RKO (cell line): ENCODE measurements at regions not wholly inside any gene's neighbourhood (a gene's known extent, or its start where the extent isn't known, plus 50 kb on each side); places are given as distances from the start of the nearest gene placed in this dataset.
A peak's percentile ranks its signal among the peaks of the same experiment; 100 is the strongest.

ENCODE experiments used
- DNase-seq: peaks from one replicate; pipeline ENCODE4 v3.0.0-alpha.2; 2016; ENCODE audit warnings: low spot score

DNA sequence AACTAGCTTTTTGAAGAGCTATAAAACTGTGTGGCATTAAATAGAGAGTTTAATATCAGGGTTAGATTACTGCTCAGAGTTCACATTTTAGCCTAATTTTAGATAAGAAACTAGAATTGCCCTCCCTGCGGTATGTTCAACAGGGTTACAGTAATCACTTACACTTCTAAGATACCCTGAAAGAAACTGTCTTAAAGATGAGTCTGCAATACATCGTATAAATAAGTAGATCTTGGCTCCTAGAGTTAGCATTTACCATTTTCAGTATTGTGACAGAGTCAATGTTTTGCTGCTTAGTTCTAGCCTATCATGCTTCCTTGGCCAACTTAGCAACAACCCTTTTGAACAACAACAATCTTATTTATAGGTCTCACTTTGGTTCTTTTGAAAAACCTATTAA, 217.8 kb upstream of the NDST4 start:
- no peak for DNase-seq

DNA sequence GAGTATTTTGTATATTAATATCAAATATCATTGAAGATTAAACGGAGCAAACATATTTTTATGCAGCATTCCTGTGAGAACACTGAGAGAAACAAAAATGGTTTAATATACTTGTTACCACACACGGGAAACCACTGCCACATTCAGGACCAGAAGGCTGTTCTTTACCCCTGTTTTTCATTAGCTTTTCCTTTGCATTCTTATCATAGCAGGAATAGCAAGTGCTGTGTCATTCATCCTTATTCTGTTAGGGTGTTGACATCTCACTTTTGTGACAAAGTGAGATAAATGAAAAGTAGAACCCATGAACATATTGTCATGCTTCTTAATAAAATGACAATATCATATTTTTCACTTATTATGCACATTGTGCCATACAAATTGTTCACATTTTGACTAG, 212.4 kb upstream of the NDST4 start:
- DNase-seq, result no peak

DNA sequence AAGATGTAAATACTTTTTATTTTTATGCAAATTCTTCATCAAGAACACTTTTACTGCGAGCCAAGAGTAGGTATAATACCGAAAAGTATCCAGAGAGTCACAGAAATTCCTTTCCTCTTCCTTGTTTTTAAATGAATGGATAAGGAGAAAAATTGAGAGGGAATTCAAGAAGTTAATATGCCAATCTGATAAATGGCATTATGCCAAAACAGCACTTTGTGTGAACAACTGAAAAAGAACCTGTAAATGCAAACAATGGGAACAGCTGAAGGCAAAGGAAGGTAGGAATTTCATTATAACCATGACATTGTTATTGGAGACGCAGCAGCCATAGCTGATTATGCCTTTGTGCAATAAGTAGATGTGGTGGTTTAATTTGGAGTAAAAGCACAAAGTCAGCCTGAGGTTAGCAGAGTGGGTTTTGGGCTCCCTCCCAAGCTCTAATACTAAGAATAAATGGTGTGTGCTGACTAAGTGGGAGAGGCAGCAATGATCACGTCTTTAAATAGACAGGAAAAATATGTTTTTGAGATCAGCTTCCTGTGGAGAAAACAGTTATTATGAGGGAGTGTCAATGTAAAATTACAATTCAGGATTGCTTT, 209.8 kb upstream of the NDST4 start:
- no peak for DNase-seq

DNA sequence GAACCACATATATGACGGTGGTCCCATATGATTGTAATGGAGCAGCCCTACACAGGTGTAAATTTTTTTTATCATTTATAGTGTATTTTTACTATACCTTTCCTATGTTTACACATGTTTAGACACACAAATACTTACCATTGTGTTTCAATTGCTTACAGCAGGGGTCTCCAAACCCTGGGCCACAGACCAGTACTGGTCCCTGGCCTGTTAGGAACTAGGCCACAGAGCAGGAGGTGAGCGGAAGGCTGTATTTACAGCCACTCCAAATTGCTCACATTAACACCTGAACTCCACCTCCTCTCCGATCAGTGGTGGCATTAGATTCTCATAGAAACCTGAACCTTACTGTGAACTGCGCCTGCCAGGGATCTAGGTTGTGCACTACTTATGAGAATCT, 201.8 kb upstream of the NDST4 start:
- DNase-seq, result no peak

DNA sequence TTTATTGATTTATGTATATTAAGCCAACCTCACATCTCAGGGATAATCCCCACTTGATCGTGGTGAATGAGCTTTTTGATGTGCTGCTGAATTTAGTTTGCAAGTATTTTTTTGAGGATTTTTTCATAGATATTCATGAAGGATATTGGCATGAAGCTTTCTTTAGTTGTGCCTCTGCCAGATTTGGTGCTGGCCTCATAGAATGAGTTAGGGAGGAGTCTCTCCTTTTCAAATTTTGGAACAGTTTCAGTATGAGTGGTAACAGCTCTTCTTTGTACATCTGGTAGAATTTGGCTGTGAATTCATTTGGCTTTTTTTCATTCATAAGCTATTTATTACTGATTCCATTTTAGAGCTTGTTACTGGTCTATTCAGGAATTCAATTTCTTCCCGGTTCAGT, 197.2 kb upstream of the NDST4 start:
- DNase-seq, result no peak

DNA sequence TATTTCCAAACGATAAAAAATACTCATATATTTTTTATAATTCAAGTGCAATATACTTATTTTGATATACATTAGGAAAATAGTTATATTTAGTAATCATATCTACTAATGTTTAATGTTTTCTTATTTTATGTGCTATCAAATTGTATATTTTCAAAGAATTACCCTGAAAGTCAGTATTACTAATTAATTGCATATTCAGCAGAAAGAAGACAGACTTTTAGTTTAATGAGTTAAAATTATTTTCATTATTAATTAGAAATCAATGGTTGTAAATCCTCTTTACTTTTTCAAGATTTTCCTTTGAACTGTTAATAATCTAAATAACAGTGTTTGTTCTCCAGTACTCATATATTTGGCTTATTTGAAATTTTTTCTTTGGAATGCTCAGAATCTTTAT, 181.3 kb upstream of the NDST4 start:
- no peak for DNase-seq

DNA sequence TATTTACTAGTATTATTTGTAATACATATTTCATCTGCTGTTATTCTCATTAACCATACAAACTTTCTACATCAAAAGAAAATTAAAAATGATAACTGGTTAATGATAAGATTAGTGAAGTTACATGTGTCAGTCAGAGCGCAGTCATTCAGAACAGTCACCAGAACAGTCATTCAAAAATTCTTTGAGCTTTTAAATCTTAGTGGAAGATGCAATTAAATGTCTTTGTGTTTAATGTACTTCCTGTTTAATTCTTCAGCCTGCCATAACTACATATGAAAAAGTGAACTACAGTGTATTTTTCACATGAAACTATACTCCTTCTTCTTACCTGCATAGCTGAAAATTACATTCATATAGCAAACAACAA, 179.7 kb upstream of the NDST4 start:
- DNase-seq, result peak; percentile 39

DNA sequence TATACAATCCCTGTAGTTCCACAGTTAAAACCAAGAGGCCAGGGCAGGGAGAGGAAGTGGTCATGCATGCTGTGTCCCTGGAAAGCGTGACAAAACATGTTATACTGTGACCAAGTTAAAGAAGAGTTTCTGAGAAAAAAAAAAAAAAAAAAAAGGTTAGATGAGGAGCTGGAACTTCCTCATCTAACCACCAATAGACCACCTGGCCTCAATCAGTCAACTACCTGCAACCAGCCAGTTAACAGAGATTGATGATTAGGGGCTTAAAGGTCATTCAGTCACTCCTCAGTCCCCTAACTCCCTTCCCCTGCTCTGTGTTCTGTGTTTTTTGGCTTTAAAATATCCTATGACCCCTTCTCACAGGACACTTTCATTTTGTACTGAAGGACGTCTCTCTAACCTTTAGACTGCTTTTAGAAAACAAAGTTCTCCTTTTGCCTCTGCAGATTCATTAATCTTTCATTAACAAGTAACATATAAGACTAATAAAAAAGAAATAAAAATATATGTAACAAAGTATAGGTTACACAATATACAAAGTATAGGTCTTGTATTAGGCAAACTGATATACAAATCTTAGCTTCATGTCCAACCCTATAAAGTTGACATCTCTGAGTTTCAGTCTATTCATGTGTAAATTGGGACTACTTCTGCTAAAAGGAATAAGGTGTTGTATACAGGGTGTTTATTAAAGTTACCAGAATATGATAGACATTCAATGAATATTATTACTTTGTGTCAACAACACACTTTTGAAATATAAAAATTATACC, 179.1 kb upstream of the NDST4 start:
- no peak for DNase-seq

DNA sequence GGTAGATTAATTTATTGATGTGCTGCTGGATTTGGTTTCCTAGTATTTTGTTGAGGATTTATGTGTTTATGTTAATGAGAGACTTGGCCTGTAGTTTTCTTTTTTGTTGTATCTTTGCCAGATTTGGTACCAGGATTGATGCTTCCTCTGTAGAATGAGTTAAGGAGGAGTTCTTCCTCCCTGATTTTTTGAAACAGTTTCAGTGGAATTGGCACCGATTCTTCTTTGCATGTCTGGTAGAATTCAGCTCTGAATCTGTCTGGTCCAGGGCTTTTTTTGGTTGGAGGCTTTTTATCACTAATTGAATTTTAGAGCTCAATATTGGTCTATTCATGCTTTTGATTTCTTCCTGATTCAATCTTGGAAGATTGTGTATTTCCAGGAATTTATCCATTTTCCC, 174.0 kb upstream of the NDST4 start:
- DNase-seq, result no peak

DNA sequence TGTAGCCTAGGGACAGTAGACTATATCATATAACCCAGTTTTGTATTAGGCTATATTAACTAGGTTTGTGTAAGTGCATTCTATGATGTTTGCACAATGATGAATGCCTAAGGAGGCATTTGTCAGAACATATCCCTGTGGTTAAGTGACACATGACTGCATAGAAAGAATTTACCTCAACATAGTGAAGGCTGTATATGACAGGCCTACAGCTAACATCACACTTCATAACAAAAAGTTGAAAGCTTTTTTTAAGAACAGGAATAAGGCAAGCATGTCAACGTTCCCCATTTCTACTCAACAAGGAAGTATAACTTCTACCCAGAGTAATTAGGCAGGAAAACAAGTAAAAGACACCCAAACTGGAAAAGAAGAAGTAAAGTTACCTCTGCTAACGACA, 165.9 kb upstream of the NDST4 start:
- peak; percentile 7 for DNase-seq

DNA sequence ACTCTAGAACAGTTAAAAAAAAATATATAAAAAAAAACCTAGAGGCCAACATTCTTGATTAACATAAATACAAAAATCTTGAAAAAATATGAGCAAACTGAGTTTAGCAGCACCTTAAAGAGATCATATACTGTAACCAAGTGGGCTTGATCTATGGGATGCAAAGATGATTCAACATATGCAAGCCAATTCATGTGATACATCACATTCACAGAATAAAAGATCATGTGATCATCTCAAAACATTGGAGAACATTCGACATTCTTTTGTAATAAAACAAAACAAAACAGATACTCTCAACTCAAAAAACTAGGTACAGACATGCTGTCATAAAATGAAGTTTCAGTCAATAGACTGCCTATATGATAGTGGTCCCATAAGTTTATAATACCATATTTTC, 165.4 kb upstream of the NDST4 start:
- no peak for DNase-seq

DNA sequence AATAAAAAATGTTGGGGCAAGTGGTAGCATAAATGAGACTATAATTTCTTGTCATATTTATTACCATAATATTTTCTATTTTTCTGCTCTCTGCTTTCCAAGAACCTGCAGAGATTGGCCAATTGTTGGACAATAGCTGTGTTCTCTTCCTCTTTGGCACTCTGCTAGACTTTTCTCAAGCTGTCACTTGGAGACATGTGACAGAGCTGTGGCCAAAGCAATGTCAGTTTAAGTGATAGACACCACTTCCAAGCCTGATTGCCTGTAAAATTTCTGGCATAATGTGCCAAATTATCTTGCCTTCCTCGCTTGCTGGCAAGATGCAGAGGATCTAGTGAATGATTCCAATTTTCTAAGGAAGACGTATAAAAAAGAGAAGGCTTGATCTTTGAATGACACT, 162.2 kb upstream of the NDST4 start:
- no peak for DNase-seq

DNA sequence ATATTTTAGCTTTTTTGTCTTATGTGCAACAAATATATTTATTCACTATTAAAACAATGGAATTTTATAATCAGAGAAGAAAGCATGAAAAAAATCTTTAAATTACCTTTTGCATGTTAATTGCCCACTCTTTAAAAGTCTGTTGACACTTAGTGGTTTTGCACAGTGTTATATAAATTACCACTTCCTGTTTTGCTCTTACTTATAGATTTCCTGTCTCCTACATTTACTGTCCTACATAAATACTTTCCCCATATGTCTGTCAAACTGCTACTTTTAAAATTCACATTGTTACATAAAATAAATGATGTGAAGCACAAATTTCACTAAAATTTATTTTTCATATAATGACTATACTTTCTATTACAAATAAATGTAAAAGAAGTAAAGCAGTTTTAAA, 161.1 kb upstream of the NDST4 start:
- no peak for DNase-seq

DNA sequence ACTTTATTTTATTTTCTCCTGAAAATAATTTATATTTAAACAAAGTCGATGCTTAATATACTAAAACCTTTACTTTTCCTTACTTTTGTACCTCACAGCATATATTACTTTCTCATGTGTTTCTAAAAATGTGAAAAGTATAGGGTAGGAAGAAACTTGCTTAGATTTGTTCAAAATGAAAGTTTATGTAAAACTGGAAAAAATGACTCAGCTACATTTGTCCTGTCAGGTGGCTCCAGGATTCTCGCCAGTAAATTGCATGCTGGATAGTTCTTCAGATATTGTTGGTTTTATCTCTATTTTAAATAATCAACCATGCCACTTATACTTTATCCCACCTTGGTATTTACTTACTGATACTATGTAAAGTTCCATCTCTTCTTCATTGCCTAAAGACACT, 159.2 kb upstream of the NDST4 start:
- no peak for DNase-seq

DNA sequence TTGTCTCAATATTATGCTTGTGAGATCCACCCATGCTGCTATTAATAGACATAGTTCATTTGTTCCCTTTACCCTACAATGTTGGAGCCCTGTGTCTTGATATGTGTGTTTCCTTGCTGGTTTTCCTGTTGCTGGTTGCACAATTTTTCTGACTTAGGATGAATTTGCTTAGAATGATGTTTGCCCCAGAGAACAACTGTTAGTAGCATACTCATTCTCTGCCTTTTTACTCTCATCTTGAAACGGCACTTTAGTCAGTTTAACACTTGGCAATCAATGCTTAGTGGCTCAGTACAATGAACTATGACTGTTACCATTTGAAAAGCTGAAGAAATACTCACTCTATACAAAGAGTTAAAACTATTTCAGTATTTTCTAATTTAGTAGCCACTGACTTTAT, 158.8 kb upstream of the NDST4 start:
- no peak for DNase-seq

DNA sequence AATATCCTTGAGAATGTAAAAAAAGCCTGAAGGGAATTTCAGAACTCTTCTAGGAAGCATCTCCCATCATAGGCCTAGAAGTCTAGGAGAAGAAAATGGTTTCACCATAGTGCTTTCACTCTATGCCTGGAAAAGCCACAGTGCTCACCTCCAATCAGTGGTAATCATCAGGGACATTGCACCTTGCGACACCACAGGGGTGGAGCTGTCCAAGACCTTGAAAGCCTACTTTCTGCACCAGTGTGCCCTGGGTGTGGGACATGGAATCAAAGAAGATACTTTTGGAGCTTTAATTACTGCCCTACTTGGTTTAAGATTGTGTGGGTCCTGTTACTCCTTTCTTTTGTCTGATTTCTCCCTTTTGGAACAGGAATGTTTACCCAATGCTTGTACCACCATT, 146.8 kb upstream of the NDST4 start:
- DNase-seq, result no peak

DNA sequence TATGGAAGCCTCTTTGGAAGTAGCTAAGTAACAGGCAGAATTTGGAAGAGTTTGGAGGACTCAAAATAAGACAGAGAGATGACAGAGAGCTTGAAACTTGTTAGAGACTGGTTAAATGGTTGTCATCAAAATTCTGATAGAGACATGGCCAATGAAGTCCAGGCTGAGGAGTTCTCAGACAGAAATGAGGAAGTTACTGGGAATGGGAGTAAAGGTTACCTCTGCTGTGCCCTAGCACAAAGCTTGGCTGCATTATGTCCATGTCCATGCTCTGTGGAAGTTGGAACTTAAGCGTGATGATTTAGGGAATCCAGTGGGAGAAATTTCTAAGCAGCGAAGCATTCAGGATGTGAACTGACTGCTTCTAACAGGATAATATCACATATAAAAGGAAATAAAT, 146.2 kb upstream of the NDST4 start:
- DNase-seq, result no peak

DNA sequence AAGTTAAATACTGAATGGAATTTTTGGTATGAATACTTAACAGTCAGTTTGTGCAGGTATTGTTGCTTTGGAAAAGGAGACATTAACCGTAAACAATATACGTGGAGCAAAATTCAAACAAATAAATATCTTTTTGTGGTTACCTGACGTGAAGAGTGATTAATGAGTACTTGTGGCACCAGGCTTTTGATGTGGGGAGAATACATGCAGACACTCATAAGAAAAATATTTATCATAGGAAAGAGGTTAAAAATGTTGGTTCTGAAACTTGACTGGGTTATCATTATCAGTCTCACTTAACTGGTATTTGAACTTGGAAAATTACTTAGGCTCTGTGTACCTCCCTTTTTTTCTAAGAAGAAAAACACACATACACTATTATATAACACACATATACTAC, 136.4 kb upstream of the NDST4 start:
- DNase-seq, result peak; percentile 57

DNA sequence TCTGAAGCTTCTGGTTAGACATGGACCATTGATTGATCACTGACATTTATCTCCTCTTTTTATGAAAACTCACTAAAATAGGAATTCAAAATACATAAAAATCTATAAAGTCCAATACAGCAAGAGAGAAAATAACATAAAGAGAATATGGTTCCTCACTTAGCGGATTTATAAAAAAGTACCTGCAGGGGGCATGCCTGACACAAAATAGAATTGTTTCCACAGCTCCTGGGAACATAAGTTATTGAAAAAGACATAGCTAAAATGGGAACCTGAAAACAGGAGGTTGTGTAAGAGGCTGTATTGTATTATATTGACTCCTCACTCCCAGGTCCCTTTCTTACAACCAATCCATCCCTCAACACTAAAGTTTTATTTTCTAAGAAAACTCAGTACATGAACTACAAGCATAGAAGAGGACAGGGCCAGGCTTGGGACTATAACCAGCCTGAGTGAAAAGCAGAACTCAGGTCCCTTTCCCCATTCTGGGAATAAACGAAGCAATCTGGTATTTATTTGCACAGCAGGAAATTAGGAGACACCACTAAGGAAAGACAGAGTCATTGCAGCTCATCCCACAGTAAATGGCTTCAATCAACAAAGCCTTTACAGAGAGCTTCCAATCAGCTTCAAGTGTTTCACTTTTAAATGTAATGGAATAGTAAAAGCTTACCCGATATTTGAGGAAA, 121.1 kb upstream of the NDST4 start:
- no peak for DNase-seq

DNA sequence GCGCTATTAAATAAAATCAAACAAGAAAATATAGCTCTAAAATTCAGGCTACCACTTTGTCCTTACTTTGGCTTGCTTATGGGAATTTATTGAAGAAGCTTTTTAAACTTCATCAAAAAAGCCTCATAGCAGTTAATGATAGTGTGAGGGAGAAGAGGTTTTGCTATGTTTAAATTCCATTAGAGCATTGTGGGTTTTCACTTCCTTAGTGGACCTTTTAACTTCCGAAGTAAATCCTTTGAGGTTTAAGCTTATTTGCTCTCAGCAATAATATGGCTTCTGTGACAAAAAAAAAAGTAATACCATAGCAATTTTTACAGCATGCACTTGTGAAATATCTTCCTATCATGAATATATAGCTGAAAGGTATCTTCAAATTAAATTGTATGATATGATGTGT, 120.2 kb upstream of the NDST4 start:
- DNase-seq, result no peak

DNA sequence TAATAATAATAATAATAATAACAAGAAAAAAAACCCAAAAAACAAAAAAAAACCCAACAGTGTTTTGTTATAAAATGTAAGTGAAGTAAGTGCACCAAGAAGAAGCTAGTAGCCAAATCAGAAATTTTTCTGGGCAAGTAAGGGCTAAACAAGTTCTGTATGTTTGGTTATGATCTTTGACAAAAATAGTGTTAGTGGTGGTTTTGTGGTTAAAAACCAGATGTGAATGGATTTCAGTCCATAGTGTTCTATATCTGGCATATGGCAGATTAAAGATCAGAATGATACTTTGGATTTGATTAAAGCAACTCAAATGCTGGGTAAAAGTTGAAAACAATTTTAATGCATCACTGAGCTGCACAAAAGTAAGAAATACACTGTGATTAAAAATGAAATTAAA, 116.5 kb upstream of the NDST4 start:
- no peak for DNase-seq

DNA sequence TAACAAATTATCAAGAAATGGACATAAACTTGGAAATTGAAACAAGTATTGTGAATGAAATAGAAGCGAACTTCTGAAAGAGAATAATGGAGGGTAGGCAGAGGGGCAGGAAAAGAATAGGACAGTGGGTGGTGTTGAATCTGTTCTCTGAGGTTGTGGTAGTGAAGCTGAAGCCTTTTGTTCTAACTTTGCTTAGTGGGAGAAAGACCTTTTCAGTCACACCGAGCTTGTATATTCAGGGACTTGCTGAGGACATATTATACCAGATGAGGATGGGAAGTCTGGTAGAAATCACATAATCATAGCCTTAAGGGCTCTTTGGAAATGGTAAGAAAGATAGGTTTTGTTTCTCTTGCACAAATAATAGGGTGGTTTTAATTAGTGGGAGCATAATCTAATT, 115.4 kb upstream of the NDST4 start:
- DNase-seq, result no peak

DNA sequence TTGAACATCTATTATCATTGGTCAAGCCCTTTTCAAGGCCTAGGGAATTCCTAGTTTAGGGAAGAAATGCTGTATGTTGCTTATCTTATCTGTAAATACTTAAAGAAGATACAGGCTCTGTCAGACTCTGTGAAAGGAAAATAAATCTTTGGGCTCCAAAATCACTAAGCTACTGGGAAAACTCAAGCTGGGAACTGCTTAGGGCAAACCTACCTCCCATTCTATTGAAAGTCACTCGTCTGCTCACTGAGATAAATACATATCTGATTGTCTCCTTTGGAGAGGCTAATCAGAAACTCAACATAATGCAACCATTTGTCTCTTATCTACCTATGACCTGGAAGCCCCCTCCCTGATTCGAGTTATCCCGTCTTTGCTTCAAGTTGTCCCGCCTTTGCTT, 108.6 kb upstream of the NDST4 start:
- DNase-seq, result no peak

DNA sequence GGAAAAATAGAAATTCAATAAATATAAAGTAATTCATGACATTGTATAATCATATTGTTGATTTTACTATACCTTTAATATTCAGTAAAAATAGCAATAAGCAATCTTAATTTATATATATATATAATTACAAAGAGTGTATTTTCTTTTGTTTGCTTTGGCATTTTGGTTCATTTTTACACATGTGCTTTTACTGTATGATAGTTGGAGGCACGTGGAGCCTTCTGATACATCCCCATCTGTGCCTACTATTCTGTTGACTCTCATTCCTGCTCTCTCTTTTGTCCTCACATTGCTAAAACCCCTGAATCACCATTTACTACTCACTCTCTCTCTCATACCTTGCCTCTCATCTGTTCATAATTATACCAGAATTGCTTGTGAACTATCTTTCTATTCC, 106.4 kb upstream of the NDST4 start:
- no peak for DNase-seq
